ENCODE measurements at regions not wholly inside any gene's neighbourhood (a gene's known extent, or its start where the extent isn't known, plus 50 kb on each side); places are given as distances from the start of the nearest gene placed in this dataset.

DNA sequence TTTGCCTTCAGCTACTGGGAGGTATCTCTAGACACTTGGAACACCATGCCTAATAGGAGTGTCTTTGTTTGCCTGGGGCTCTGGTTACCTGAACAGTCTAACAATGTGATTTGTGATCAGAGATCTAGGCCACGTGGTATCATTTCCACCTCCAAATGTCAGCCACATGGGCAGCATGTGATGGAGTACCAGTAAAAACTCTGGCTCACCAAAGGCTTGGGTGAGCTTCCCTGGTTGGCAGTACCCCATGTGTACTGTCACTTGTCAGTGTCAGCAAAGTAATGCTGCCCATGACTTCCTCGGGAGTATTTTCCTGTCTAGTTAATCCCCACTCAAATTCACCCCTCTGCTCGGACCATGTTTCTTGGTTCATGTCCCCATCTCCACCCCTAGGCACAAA, 195.2 kb upstream of the LRFN2 start:
- TF ChIP-seq, protein P1, sequence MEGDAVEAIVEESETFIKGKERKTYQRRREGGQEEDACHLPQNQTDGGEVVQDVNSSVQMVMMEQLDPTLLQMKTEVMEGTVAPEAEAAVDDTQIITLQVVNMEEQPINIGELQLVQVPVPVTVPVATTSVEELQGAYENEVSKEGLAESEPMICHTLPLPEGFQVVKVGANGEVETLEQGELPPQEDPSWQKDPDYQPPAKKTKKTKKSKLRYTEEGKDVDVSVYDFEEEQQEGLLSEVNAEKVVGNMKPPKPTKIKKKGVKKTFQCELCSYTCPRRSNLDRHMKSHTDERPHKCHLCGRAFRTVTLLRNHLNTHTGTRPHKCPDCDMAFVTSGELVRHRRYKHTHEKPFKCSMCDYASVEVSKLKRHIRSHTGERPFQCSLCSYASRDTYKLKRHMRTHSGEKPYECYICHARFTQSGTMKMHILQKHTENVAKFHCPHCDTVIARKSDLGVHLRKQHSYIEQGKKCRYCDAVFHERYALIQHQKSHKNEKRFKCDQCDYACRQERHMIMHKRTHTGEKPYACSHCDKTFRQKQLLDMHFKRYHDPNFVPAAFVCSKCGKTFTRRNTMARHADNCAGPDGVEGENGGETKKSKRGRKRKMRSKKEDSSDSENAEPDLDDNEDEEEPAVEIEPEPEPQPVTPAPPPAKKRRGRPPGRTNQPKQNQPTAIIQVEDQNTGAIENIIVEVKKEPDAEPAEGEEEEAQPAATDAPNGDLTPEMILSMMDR (IDR thresholded peaks at IDR 0.05; ENCODE audit: low read length) = no peak
- TF ChIP-seq EZH2 (optimal IDR thresholded peaks at IDR 0.05; ENCODE audit: low read depth, low read length) (no peak), EZH2phosphoT487 (IDR thresholded peaks at IDR 0.05; ENCODE audit: low read length) (no peak)

Data from MM.1S (cell line).